K562 (cell line): ENCODE measurements at regions not wholly inside any gene's neighbourhood (a gene's known extent, or its start where the extent isn't known, plus 50 kb on each side); places are given as distances from the start of the nearest gene placed in this dataset.

Source experiments
- CBFA2T2 ChIP-seq: fragments of 450-650 bp; conservative IDR thresholded peaks from 2 replicates; pipeline ENCODE4 v1.6.1; 2017; ENCODE audit warnings: mild to moderate bottlenecking
- CBX2 ChIP-seq: fragments of 200-600 bp; sonication (generic); IDR thresholded peaks from one replicate; pipeline ENCODE4 v1.6.1; 2012; ENCODE audit warnings: mild to moderate bottlenecking, low read length, inconsistent platforms; ENCODE audit not compliant: insufficient read depth, poor library complexity, severe bottlenecking
- CEBPB ChIP-seq: fragments of 450-650 bp; IDR thresholded peaks from 2 replicates; pipeline ENCODE4 v1.6.1; 2016; ENCODE audit warnings: missing genetic modification characterization, missing compliant biosample characterization
- E2F4 ChIP-seq: sonication (generic); formaldehyde crosslinking; IDR thresholded peaks from 2 replicates; pipeline ENCODE4 v1.8.0; 2022; ENCODE audit warnings: mild to moderate bottlenecking, low read depth, missing genetic modification reagents
- FOS ChIP-seq: IDR thresholded peaks from 3 replicates; pipeline ENCODE4 v1.6.1; 2011; ENCODE audit not compliant: insufficient read length; ENCODE audit errors: extremely low read depth
- FOXP1 ChIP-seq: sonication (generic); formaldehyde crosslinking; IDR thresholded peaks from 2 replicates; pipeline ENCODE4 v1.8.0; 2022; ENCODE audit warnings: mild to moderate bottlenecking, missing genetic modification reagents
- GTF2E2 ChIP-seq: fragments of 200-800 bp; sonication (Bioruptor generic); IDR thresholded peaks from 2 replicates; pipeline ENCODE4 v1.6.1; 2016; ENCODE audit warnings: missing genetic modification characterization, missing compliant biosample characterization
- JUND ChIP-seq, 2 experiments: IDR thresholded peaks; 2 replicates in 1 of 2; 3 replicates in 1 of 2; pipeline ENCODE4 v1.6.1; 2011; ENCODE audit warnings: borderline replicate concordance in 2 of 2, low read depth in 2 of 2, low read length in 2 of 2, improper control_type of control experiment in 1 of 2, missing biosample characterization in 1 of 2, missing genetic modification characterization in 1 of 2, missing genetic modification reagents in 1 of 2
- KDM4B ChIP-seq, 2 experiments: fragments of 450-650 bp in 1 of 2; sonication (generic) in 1 of 2; IDR thresholded peaks; 2 replicates each; pipeline ENCODE4 v1.6.1; 2016 to 2017; ENCODE audit warnings: borderline replicate concordance in 2 of 2, antibody characterized with exemption in 1 of 2, low read depth in 1 of 2, mild to moderate bottlenecking in 1 of 2
- MXD1 ChIP-seq: fragments of 250-450 bp; sonication (Bioruptor Pico); IDR thresholded peaks from 2 replicates; pipeline ENCODE4 v1.8.0; 2021; ENCODE audit warnings: borderline replicate concordance, mild to moderate bottlenecking, moderate library complexity; ENCODE audit not compliant: poor library complexity, severe bottlenecking
- NR0B1 ChIP-seq: fragments of 450-650 bp; IDR thresholded peaks from one replicate; pipeline ENCODE4 v1.6.1; 2018; ENCODE audit warnings: mild to moderate bottlenecking, moderate library complexity; ENCODE audit not compliant: partially characterized antibody
- PCBP1 ChIP-seq: fragments of 200-400 bp; formaldehyde crosslinking; IDR thresholded peaks from 2 replicates; pipeline ENCODE4 v1.6.1; 2018; ENCODE audit warnings: mild to moderate bottlenecking, low read depth, low read length; ENCODE audit not compliant: poor library complexity, severe bottlenecking
- SNRNP70 ChIP-seq: fragments of 200-400 bp; formaldehyde crosslinking; optimal IDR thresholded peaks from 2 replicates; pipeline ENCODE3; 2017; ENCODE audit warnings: low read depth, low read length
- TCF15 ChIP-seq: fragments of 250-450 bp; sonication (Bioruptor Pico); IDR thresholded peaks from 2 replicates; pipeline ENCODE4 v1.8.0; 2022; ENCODE audit warnings: moderate library complexity, mild to moderate bottlenecking, inconsistent platforms
- THRA ChIP-seq: fragments of 450-650 bp; IDR thresholded peaks from 2 replicates; pipeline ENCODE4 v1.6.1; 2017; ENCODE audit warnings: mild to moderate bottlenecking, moderate library complexity
- ZNF174 ChIP-seq: fragments of 250-450 bp; sonication (Bioruptor Pico); IDR thresholded peaks from 2 replicates; pipeline ENCODE4 v1.4.0; 2020; ENCODE audit warnings: mild to moderate bottlenecking
- ZNF445 ChIP-seq: fragments of 250-450 bp; sonication (Bioruptor Pico); IDR thresholded peaks from 2 replicates; pipeline ENCODE4 v1.4.0; 2020; ENCODE audit warnings: low read depth, mild to moderate bottlenecking, moderate library complexity
- ZNF507 ChIP-seq: conservative IDR thresholded peaks from 2 replicates; pipeline ENCODE4 v1.6.1; 2017; ENCODE audit warnings: missing genetic modification characterization, missing compliant biosample characterization
- ZNF511 ChIP-seq: sonication (generic); formaldehyde crosslinking; IDR thresholded peaks from 2 replicates; pipeline ENCODE4 v1.8.0; 2022; ENCODE audit warnings: mild to moderate bottlenecking, missing genetic modification reagents
- ZNF586 ChIP-seq: fragments of 450-650 bp; formaldehyde crosslinking; conservative IDR thresholded peaks from 2 replicates; pipeline ENCODE4 v1.4.0; 2020; ENCODE audit warnings: mild to moderate bottlenecking, moderate library complexity
- ZNF589 ChIP-seq: fragments of 200-800 bp; sonication (Bioruptor generic); IDR thresholded peaks from 2 replicates; pipeline ENCODE4 v1.6.1; 2016; ENCODE audit warnings: low read depth, missing genetic modification characterization, missing compliant biosample characterization
- ZNF644 ChIP-seq: fragments of 200-800 bp; sonication (Bioruptor generic); IDR thresholded peaks from 2 replicates; pipeline ENCODE4 v1.6.1; 2016; ENCODE audit warnings: low read depth, missing genetic modification characterization, missing compliant biosample characterization

- TF ChIP-seq MXD1 (CRISPR knock-in tag): no peak
- no peak; the same call in 1 of the 2 replicates for TF ChIP-seq ZNF174 (CRISPR knock-in tag)
- no peak for TF ChIP-seq THRA
- no peak for TF ChIP-seq ZNF445 (CRISPR knock-in tag)
- TF ChIP-seq CBX2: no peak
- no peak; a peak in 1 of 4 replicates for TF ChIP-seq KDM4B (IDR thresholded peaks at IDR 0.05; ENCODE audit: borderline replicate concordance in 2 of 2, low read depth in 1 of 2)
- TF ChIP-seq PCBP1: peak; percentile 83
- TF ChIP-seq FOS: no peak
- peak; percentile 84; the same call in 1 of the 2 replicates for TF ChIP-seq GTF2E2 (tag)
- no peak for TF ChIP-seq ZNF589 (CRISPR knock-in tag)
- TF ChIP-seq ZNF586 (CRISPR knock-in tag): no peak
- no peak for TF ChIP-seq NR0B1
- TF ChIP-seq JUND (IDR thresholded peaks at IDR 0.05; ENCODE audit: borderline replicate concordance, low read depth, low read length): peak; percentile 97
- peak; percentile 66; the same call in 1 of the 3 replicates for TF ChIP-seq JUND (tag; IDR thresholded peaks at IDR 0.05; ENCODE audit: borderline replicate concordance, low read depth, low read length)
- TF ChIP-seq SNRNP70: no peak
- TF ChIP-seq CBFA2T2: no peak
- TF ChIP-seq TCF15 (CRISPR knock-in tag): peak; percentile 64; the same call in 1 of the 2 replicates
- TF ChIP-seq E2F4 (CRISPR knock-in tag): no peak
- TF ChIP-seq ZNF644 (tag): peak; percentile 41; the same call in 1 of the 2 replicates
- TF ChIP-seq ZNF507 (tag): no peak
- no peak for TF ChIP-seq CEBPB
- TF ChIP-seq FOXP1 (CRISPR knock-in tag): no peak
- TF ChIP-seq ZNF511 (CRISPR knock-in tag): 0 out of 2 replicates have a peak, but pooled peaks have one; percentile 18
Observed at GRCh38 chr5:81851481-81852178, 100.7 kb upstream of the SSBP2 start (continued).
